ENCODE measurements at regions not wholly inside any gene's neighbourhood (a gene's known extent, or its start where the extent isn't known, plus 50 kb on each side); places are given as distances from the start of the nearest gene placed in this dataset.

- TF ChIP-seq, protein P1, sequence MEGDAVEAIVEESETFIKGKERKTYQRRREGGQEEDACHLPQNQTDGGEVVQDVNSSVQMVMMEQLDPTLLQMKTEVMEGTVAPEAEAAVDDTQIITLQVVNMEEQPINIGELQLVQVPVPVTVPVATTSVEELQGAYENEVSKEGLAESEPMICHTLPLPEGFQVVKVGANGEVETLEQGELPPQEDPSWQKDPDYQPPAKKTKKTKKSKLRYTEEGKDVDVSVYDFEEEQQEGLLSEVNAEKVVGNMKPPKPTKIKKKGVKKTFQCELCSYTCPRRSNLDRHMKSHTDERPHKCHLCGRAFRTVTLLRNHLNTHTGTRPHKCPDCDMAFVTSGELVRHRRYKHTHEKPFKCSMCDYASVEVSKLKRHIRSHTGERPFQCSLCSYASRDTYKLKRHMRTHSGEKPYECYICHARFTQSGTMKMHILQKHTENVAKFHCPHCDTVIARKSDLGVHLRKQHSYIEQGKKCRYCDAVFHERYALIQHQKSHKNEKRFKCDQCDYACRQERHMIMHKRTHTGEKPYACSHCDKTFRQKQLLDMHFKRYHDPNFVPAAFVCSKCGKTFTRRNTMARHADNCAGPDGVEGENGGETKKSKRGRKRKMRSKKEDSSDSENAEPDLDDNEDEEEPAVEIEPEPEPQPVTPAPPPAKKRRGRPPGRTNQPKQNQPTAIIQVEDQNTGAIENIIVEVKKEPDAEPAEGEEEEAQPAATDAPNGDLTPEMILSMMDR (conservative IDR thresholded peaks at IDR 0.05; ENCODE audit: low read depth, low read length) = no peak
- no peak overlapping the region for H3K4me3 ChIP-seq (ENCODE audit: low read length)
Measured at GRCh38 chr7:152485826-152486225, 50.0 kb upstream of the KMT2C start.

More at GRCh38 chr7:152485826-152486225, 50.0 kb upstream of the KMT2C start:
- no peak for DNase-seq (ENCODE audit: low read depth)

Data from retinal pigment epithelial cell (primary cell).